ENCODE measurements at regions not wholly inside any gene's neighbourhood (a gene's known extent, or its start where the extent isn't known, plus 50 kb on each side); places are given as distances from the start of the nearest gene placed in this dataset.
"Not testable (repeated sequence)": the region's sequence is repeated elsewhere in the genome, so short reads cannot be mapped to it uniquely, and the experiment has no call there.

DNA sequence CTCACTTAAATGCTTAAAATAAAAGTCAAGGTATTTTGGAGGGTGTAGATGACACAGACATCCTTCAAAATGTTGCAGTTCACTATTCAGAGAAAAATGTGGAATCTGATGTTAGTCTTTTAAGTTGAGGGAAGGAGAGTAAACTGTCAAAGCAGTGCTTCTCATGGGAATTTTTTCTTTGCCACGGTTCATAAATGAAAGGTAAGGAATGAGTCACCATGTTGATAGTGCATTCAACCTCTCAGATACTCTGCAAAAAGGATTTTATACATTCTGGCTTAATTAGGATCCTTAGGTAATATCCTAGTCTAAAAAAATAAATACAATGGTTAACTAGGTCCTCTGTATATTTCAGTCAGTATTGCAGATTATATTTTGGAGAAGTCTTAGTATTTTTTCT, 804.3 kb downstream of the TTLL7 start:
- H3K9me3 ChIP-seq (ENCODE audit: low read length), result not testable (repeated sequence)

DNA sequence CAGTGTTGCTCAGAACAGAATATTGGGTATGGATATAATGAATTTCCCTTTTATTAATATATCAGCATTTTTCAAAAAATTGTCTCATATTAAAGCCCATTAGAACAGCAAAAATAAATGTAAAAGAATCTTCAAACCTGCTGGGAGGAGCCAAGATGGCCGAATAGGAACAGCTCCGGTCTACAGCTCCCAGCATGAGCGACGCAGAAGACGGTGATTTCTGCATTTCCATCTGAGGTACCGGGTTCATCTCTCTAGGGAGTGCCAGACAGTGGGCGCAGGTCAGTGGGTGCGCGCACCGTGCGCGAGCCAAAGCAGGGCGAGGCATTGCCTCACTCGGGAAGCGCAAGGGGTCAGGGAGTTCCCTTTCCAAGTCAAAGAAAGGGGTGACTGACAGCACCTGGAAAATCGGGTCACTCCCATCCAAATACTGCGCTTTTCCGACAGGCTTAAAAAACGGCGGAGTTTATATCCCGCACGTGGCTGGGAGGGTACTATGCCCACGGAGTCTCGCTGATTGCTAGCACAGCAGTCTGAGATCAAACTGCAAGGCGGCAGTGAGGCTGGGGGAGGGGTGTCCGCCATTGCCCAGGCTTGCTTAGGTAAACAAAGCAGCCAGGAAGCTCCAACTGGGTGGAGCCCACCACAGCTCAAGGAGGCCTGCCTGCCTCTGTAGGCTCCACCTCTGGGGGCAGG, 816.8 kb downstream of the TTLL7 start:
- H3K36me3 ChIP-seq (ENCODE audit: insufficient read depth, low read length); H3K4me2 ChIP-seq (ENCODE audit: low read length); H3K27ac ChIP-seq (ENCODE audit: low read depth, low read length, poor library complexity, severe bottlenecking); H3K9me2 ChIP-seq (ENCODE audit: low read depth, low read length); H3K9me3 ChIP-seq (ENCODE audit: low read length); H3K79me2 ChIP-seq (ENCODE audit: insufficient read depth, low read length); H3K4me3 ChIP-seq (ENCODE audit: low read depth, low read length, poor library complexity, severe bottlenecking); H4K20me1 ChIP-seq (ENCODE audit: insufficient read depth, low read length); H3K4me1 ChIP-seq (ENCODE audit: insufficient read depth, low read length, severe bottlenecking); H3F3A ChIP-seq (ENCODE audit: insufficient read depth, low read length); H3K27me3 ChIP-seq (ENCODE audit: insufficient read depth, low read length); H2AFZ ChIP-seq (ENCODE audit: low read length); H3K9ac ChIP-seq (ENCODE audit: low read length): not testable (repeated sequence)

More for the DNA sequence above, 804.3 kb downstream of the TTLL7 start:
- H3K9ac ChIP-seq (ENCODE audit: low read length); H3K27ac ChIP-seq (ENCODE audit: low read depth, low read length, poor library complexity, severe bottlenecking); H3K4me1 ChIP-seq (ENCODE audit: insufficient read depth, low read length, severe bottlenecking); H2AFZ ChIP-seq (ENCODE audit: low read length); H3K4me3 ChIP-seq (ENCODE audit: low read depth, low read length, poor library complexity, severe bottlenecking); H3K9me2 ChIP-seq (ENCODE audit: low read depth, low read length); H3K79me2 ChIP-seq (ENCODE audit: insufficient read depth, low read length); H3F3A ChIP-seq (ENCODE audit: insufficient read depth, low read length); H4K20me1 ChIP-seq (ENCODE audit: insufficient read depth, low read length); H3K36me3 ChIP-seq (ENCODE audit: insufficient read depth, low read length); H3K27me3 ChIP-seq (ENCODE audit: insufficient read depth, low read length); H3K4me2 ChIP-seq (ENCODE audit: low read length): not testable (repeated sequence)

DNA sequence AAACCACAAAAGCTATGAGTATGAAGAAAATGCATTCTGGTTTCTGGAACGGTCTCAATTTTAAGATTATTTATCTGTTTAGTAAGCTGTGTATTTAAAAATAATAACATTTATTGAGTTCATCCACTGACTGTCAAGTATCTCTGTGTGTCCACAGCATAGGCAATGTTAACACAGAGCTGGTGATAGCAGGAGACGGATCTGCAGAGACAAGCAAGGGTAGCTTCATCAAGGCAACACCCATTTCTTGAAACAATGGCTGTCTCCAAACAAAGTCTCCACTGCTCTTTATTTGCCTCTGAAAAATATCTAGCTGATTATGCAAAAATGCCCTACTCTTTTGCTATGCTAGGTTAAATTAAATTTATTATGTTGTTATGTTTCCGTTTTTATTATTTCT, 818.3 kb downstream of the TTLL7 start:
- H3K27me3 ChIP-seq (ENCODE audit: insufficient read depth, low read length); H3K4me3 ChIP-seq (ENCODE audit: low read depth, low read length, poor library complexity, severe bottlenecking); H3K4me2 ChIP-seq (ENCODE audit: low read length); H3K9ac ChIP-seq (ENCODE audit: low read length); H3F3A ChIP-seq (ENCODE audit: insufficient read depth, low read length); H4K20me1 ChIP-seq (ENCODE audit: insufficient read depth, low read length); H3K9me3 ChIP-seq (ENCODE audit: low read length); H3K79me2 ChIP-seq (ENCODE audit: insufficient read depth, low read length); H3K27ac ChIP-seq (ENCODE audit: low read depth, low read length, poor library complexity, severe bottlenecking); H3K36me3 ChIP-seq (ENCODE audit: insufficient read depth, low read length); H3K4me1 ChIP-seq (ENCODE audit: insufficient read depth, low read length, severe bottlenecking); H3K9me2 ChIP-seq (ENCODE audit: low read depth, low read length); H2AFZ ChIP-seq (ENCODE audit: low read length): not testable (repeated sequence)

DNA sequence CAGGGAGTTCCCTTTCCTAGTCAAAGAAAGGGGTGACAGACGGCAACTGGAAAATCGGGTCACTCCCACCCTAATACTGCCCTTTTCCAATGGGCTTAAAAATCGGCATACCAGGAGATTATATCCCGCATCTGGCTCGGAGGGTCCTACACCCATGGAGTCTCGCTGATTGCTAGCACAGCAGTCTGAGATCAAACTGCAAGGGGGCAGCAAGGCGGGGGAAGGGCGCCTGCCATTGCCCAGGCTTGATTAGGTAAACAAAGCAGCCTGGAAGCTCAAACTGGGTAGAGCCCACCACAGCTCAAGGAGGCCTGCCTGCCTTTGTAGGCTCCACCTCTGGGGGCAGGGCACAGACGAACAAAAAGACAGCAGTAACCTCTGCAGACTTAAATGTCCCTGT, 831.3 kb downstream of the TTLL7 start:
- not testable (repeated sequence) for H3K27ac ChIP-seq (ENCODE audit: low read depth, low read length, poor library complexity, severe bottlenecking); H3K4me1 ChIP-seq (ENCODE audit: insufficient read depth, low read length, severe bottlenecking); H3K9me3 ChIP-seq (ENCODE audit: low read length); H3K9me2 ChIP-seq (ENCODE audit: low read depth, low read length); H3K79me2 ChIP-seq (ENCODE audit: insufficient read depth, low read length); H3K36me3 ChIP-seq (ENCODE audit: insufficient read depth, low read length); H3K9ac ChIP-seq (ENCODE audit: low read length); H4K20me1 ChIP-seq (ENCODE audit: insufficient read depth, low read length); H3F3A ChIP-seq (ENCODE audit: insufficient read depth, low read length); H3K4me2 ChIP-seq (ENCODE audit: low read length); H2AFZ ChIP-seq (ENCODE audit: low read length); H3K4me3 ChIP-seq (ENCODE audit: low read depth, low read length, poor library complexity, severe bottlenecking); H3K27me3 ChIP-seq (ENCODE audit: insufficient read depth, low read length)

- H3K4me1 ChIP-seq (ENCODE audit: insufficient read depth, low read length, severe bottlenecking); H3K36me3 ChIP-seq (ENCODE audit: insufficient read depth, low read length); H3K4me3 ChIP-seq (ENCODE audit: low read depth, low read length, poor library complexity, severe bottlenecking); H3K79me2 ChIP-seq (ENCODE audit: insufficient read depth, low read length); H3K9me2 ChIP-seq (ENCODE audit: low read depth, low read length); H3K27ac ChIP-seq (ENCODE audit: low read depth, low read length, poor library complexity, severe bottlenecking); H2AFZ ChIP-seq (ENCODE audit: low read length); H3K9me3 ChIP-seq (ENCODE audit: low read length); H3F3A ChIP-seq (ENCODE audit: insufficient read depth, low read length); H4K20me1 ChIP-seq (ENCODE audit: insufficient read depth, low read length); H3K9ac ChIP-seq (ENCODE audit: low read length); H3K4me2 ChIP-seq (ENCODE audit: low read length); H3K27me3 ChIP-seq (ENCODE audit: insufficient read depth, low read length): not testable (repeated sequence)
Observed at GRCh38 chr1:83163879-83164475, 835.0 kb downstream of the TTLL7 start.

- not testable (repeated sequence) for H4K20me1 ChIP-seq (ENCODE audit: insufficient read depth, low read length); H3K36me3 ChIP-seq (ENCODE audit: insufficient read depth, low read length); H3K27ac ChIP-seq (ENCODE audit: low read depth, low read length, poor library complexity, severe bottlenecking); H2AFZ ChIP-seq (ENCODE audit: low read length); H3K79me2 ChIP-seq (ENCODE audit: insufficient read depth, low read length); H3K4me3 ChIP-seq (ENCODE audit: low read depth, low read length, poor library complexity, severe bottlenecking); H3K4me1 ChIP-seq (ENCODE audit: insufficient read depth, low read length, severe bottlenecking); H3K9me2 ChIP-seq (ENCODE audit: low read depth, low read length); H3F3A ChIP-seq (ENCODE audit: insufficient read depth, low read length); H3K4me2 ChIP-seq (ENCODE audit: low read length); H3K27me3 ChIP-seq (ENCODE audit: insufficient read depth, low read length); H3K9me3 ChIP-seq (ENCODE audit: low read length); H3K9ac ChIP-seq (ENCODE audit: low read length)
Observed at GRCh38 chr1:83158924-83159323, 840.0 kb downstream of the TTLL7 start.

DNA sequence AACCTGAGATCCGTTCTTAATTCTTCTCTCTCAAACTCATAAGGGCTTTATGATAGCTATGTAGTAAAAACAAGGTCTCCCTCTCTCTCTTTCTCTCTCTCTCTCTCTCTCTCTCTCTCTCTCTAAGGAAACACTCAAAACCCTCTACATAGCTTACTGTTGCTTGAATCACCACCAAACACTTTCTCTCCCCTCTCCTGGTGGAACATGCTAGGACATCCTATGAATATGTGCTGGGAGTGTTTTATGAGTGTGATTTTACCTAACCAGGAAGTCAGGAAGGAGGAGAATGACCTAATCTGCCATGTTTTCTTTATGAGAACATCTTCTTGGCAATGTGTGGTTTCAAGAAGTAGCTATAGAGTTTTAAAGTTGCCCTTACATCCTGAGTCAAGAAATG, 844.6 kb downstream of the TTLL7 start:
- H3K4me2 ChIP-seq (ENCODE audit: low read length); H2AFZ ChIP-seq (ENCODE audit: low read length); H3K9me2 ChIP-seq (ENCODE audit: low read depth, low read length); H4K20me1 ChIP-seq (ENCODE audit: insufficient read depth, low read length); H3K27me3 ChIP-seq (ENCODE audit: insufficient read depth, low read length); H3K9me3 ChIP-seq (ENCODE audit: low read length); H3K4me3 ChIP-seq (ENCODE audit: low read depth, low read length, poor library complexity, severe bottlenecking); H3F3A ChIP-seq (ENCODE audit: insufficient read depth, low read length); H3K79me2 ChIP-seq (ENCODE audit: insufficient read depth, low read length); H3K36me3 ChIP-seq (ENCODE audit: insufficient read depth, low read length); H3K4me1 ChIP-seq (ENCODE audit: insufficient read depth, low read length, severe bottlenecking); H3K9ac ChIP-seq (ENCODE audit: low read length); H3K27ac ChIP-seq (ENCODE audit: low read depth, low read length, poor library complexity, severe bottlenecking): not testable (repeated sequence)
